PFSK-1 (cell line): ENCODE measurements at regions not wholly inside any gene's neighbourhood (a gene's known extent, or its start where the extent isn't known, plus 50 kb on each side); places are given as distances from the start of the nearest gene placed in this dataset.

Source experiments
- FOXP2 ChIP-seq: optimal IDR thresholded peaks from 2 replicates; pipeline ENCODE3; 2011; ENCODE audit warnings: borderline replicate concordance, control low read depth, inconsistent platforms; ENCODE audit not compliant: insufficient read depth; ENCODE audit errors: extremely low read length, extremely low read depth
- POLR2AphosphoS5 ChIP-seq: IDR thresholded peaks from 2 replicates; pipeline ENCODE4 v1.6.1; 2012; ENCODE audit warnings: low read depth, mild to moderate bottlenecking, control low read depth, low read length, moderate library complexity
- SIN3A ChIP-seq: IDR thresholded peaks from 2 replicates; pipeline ENCODE4 v1.6.1; 2012; ENCODE audit warnings: mild to moderate bottlenecking, low read length, moderate library complexity, borderline replicate concordance; ENCODE audit not compliant: insufficient read depth
- TAF1 ChIP-seq: IDR thresholded peaks from 2 replicates; pipeline ENCODE4 v1.6.1; 2012; ENCODE audit warnings: low read length, control low read depth, borderline replicate concordance; ENCODE audit not compliant: insufficient read depth
- TF ChIP-seq, protein P1 (sequence below), 2 experiments: IDR thresholded peaks; 2 replicates each; pipeline versions ENCODE4 v1.6.1 to v1.8.0; 2011 to 2012; ENCODE audit warnings: low read depth in 2 of 2, low read length in 2 of 2, control low read depth in 1 of 2, inconsistent platforms in 1 of 2, mild to moderate bottlenecking in 1 of 2, moderate library complexity in 1 of 2; ENCODE audit not compliant: insufficient read depth in 1 of 2

DNA sequence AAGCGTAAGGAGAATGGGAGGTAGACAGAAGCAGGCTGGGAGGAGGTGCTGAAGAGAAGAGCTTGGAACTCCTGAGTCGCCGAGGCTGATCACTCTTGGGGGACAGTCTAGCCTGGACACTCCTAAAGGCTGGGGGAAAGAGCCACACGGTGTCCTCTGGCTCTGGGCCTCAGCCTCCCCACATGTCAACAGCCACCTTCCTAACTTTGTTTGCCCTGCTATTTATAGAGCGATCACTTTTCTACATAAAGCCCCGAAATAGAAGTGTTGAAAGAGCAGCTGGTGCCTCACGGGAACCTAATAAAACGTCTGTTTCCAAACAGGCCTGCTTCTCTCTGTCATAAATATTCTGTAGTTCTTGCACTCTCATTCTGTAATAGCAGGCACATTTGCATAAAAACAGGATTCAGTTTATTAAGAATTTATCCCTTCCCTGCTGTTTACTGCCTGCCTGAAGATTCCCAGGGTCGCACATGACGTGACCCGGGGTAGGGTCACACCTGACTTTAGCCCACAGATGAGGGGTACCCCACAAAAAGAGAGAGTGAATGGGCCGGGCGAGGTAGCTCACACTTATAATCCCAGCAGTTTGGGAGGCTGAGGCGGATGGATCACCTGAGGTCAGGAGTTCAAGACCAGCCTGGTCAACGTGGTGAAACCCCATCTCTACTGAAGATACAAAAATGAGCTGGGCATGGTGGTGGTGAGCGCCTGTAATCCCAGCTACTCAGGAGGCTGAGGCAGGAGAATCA, 212.5 kb downstream of the TOMM20 start:
- TF ChIP-seq TAF1 = no peak
- TF ChIP-seq SIN3A = no peak
- TF ChIP-seq POLR2AphosphoS5 = no peak
- no peak for TF ChIP-seq FOXP2
- TF ChIP-seq, protein P1, sequence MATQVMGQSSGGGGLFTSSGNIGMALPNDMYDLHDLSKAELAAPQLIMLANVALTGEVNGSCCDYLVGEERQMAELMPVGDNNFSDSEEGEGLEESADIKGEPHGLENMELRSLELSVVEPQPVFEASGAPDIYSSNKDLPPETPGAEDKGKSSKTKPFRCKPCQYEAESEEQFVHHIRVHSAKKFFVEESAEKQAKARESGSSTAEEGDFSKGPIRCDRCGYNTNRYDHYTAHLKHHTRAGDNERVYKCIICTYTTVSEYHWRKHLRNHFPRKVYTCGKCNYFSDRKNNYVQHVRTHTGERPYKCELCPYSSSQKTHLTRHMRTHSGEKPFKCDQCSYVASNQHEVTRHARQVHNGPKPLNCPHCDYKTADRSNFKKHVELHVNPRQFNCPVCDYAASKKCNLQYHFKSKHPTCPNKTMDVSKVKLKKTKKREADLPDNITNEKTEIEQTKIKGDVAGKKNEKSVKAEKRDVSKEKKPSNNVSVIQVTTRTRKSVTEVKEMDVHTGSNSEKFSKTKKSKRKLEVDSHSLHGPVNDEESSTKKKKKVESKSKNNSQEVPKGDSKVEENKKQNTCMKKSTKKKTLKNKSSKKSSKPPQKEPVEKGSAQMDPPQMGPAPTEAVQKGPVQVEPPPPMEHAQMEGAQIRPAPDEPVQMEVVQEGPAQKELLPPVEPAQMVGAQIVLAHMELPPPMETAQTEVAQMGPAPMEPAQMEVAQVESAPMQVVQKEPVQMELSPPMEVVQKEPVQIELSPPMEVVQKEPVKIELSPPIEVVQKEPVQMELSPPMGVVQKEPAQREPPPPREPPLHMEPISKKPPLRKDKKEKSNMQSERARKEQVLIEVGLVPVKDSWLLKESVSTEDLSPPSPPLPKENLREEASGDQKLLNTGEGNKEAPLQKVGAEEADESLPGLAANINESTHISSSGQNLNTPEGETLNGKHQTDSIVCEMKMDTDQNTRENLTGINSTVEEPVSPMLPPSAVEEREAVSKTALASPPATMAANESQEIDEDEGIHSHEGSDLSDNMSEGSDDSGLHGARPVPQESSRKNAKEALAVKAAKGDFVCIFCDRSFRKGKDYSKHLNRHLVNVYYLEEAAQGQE (IDR thresholded peaks at IDR 0.05; ENCODE audit: insufficient read depth in 1 of 2, low read depth in 2 of 2, low read length in 2 of 2) = no peak

DNA sequence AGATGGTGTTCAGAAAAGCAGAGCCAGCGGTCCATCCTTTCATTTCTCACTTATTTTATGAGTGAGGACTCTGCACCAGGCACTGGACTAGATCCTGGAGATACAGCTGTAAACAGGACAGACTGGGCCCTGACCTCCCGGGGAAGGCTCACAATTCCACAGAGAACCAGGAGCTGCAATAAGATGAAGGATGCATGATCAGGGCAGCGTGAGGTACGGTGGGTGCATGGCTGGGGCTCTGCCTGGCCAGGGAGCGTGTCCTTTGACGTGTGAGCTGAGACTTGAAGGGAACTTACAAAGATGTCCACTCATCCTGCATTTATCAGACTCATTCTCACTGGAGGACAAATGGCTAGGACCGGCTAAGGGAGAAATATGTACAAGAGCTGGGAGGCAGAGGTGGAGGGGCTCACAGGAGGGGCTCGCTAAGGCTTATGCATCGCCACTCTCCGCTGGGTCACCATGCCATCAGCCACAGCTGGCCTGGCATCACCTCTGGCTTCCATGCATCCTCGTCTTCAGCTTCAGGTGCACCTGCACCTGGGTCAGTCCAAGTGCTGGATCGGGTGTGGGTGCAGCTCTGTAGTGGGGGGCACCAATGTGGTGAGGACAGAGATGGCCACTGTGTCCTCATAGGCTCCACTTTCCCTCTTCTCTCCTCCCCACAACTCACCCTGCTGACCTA, 213.9 kb downstream of the TOMM20 start:
- TF ChIP-seq SIN3A (no peak), TAF1 (no peak), FOXP2 (no peak), POLR2AphosphoS5 (no peak)
- TF ChIP-seq, protein P1 (IDR thresholded peaks at IDR 0.05; ENCODE audit: insufficient read depth in 1 of 2, low read depth in 2 of 2, low read length in 2 of 2) = no peak

DNA sequence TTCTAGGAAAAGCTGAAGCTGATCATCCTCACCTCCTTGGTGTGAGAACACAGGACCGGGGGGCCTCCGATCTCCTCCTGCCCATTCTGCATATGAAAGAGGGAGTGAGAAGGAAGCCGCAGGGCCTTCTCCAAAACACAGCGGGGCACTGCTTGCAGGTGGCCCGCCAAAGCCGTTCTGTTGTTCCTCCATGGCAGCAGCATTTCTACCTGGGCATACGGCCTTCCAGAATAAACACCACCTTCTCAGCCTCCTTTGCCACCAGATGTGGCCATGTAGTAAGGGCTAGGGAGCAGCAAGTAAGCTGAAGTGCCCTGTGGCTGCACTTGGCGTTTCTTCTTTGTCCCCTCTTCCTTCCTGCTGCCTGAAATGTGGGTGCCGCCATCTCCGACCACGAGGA, 214.9 kb downstream of the TOMM20 start:
- TF ChIP-seq SIN3A (no peak), TAF1 (no peak), FOXP2 (no peak), POLR2AphosphoS5 (no peak)
- TF ChIP-seq, protein P1 (IDR thresholded peaks at IDR 0.05; ENCODE audit: insufficient read depth in 1 of 2, low read depth in 2 of 2, low read length in 2 of 2) = no peak

DNA sequence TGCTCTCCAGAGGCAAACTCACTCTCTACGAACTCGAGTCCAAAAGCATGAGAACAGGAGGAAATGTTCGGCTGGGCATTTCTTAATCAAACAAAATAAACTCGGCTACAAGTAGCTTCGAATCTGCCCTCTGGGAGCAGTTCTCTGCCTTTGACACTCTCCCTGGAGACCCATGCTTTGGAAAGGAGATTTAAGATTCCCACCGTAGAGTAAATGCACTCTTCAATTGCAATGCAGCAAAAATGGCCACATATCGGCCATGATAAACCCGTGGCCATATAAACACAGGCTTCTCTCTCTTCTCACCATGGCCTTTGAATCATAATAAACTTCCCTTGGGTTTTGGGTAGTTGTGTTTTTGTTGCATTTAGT, 215.4 kb downstream of the TOMM20 start:
- TF ChIP-seq POLR2AphosphoS5 = no peak
- TF ChIP-seq, protein P1 (IDR thresholded peaks at IDR 0.05; ENCODE audit: insufficient read depth in 1 of 2, low read depth in 2 of 2, low read length in 2 of 2) = no peak
